Activated naive CD4-positive, alpha-beta T cell (primary cell): ENCODE measurements at regions not wholly inside any gene's neighbourhood (a gene's known extent, or its start where the extent isn't known, plus 50 kb on each side); places are given as distances from the start of the nearest gene placed in this dataset.
"Not testable (repeated sequence)": the region's sequence is repeated elsewhere in the genome, so short reads cannot be mapped to it uniquely, and the experiment has no call there.

ENCODE experiments used
- DNase-seq, 4 experiments: peaks; one replicate each; lab custom pipeline; 2025; lab: John Stamatoyannopoulos, UW

DNA sequence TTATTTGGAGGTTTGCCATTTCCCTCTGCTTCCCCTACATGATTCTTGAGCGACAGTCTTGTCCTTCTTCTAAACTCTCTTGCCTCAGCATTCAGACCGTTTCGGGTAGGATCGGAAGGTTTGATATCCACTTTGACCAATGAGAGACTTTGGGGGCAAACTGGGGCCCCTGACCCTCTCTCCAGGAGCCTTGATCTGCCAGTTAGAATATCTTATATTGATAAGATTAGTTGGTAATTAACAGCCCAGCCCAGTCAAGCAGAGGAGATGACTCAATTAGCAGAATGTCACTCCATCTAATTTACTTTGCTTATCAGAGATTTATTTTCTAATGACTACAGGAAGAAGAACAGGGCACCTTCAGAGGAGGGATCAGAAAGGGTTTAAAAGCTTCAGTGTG is 532.8 kb downstream of the XYLT1 start:
- DNase-seq, result no peak

GRCh38 chr16:16938980-16939379 is 531.8 kb downstream of the XYLT1 start:
- DNase-seq, result no peak

DNA sequence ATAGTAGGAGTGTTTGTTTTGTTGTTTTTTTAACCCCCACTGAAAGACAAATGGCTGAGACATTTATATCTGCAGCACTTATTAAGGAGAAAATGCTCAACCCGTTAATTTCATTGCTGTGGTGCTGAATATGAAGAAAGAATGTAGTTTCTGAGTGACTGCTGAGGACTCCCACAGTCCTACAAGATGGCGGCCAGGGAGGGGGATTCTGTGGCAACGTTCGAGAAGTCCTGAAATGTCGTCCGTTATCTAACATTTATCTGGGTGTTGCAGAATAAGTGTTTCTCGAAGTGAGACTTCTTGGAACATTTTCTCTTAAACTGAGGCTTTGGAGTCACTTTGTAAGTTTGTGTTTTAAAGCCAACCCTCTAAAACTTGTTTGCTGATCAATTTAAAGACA is 530.4 kb downstream of the XYLT1 start:
- no peak for DNase-seq

DNA sequence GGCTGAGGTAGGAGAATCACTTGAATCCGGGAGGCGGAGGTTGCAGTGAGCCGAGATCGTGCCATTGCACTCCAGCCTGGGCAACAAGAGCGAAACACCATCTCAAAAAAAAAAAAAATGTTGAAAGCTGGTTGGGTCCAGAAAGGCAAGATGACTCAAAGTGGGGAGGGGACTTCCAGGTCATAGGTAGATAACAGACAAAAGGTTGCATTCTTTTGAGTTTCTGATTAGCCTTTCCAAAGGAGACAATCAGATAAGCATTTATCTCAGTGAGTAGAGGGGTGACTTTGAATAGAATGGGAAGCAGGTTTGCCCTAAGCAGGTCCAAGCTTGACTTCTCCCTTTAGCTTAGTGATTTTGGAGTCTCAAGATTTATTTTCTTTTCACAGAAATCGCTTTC is 527.9 kb downstream of the XYLT1 start:
- not testable (repeated sequence) for DNase-seq

DNA sequence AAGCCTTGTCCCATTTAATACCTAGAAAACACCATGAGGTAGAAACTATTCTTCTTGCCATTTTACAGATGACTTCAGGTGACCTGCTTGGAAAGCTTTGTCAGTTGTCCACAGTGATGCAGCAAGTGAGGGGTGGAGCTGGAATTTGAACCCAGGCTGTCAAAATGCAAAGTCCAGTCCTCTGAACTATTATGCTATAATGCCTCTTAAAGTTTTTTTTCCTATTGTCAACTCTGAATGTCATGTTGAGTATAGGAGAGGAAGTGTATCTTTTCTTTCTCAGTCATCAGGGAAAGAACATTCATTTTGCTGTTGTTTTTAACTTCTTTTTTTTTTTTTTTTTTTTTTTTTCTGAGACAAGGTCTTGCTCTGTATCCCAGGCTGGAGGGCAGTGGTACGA is 525.6 kb downstream of the XYLT1 start:
- DNase-seq, result no peak

GRCh38 chr16:16956376-16956775 is 514.4 kb downstream of the XYLT1 start:
- no peak for DNase-seq

DNA sequence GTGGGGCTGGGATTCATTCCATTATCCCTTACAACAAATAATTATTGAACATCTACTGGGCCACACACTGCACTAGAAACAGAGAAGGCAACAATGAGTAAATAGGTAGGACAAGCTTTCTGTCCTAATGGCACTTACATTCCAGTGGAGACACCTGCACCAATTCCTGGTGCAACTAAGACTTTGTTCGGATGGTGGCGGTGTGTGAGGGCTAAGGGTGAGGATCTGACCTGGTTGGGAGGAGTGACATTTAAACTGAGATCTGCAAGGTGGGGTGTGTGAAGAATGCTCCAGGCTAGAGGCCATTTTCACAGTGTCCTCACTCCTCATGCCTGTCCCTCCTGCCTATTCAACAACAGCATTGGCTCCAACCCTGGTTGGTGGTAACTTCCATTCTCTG is 510.0 kb downstream of the XYLT1 start:
- DNase-seq, result no peak

- DNase-seq, result no peak
Measured at GRCh38 chr16:16966439-16966838, 504.3 kb downstream of the XYLT1 start.

GRCh38 chr16:16971042-16971441 is 499.7 kb downstream of the XYLT1 start:
- DNase-seq, result no peak

GRCh38 chr16:16972831-16973230 is 497.9 kb downstream of the XYLT1 start:
- DNase-seq, result no peak

- DNase-seq, result no peak
Measured at GRCh38 chr16:16973707-16974591, 496.8 kb downstream of the XYLT1 start.

- DNase-seq, result no peak
Measured at GRCh38 chr16:16982614-16983013, 488.1 kb downstream of the XYLT1 start.

GRCh38 chr16:16983582-16983981 is 487.2 kb downstream of the XYLT1 start:
- DNase-seq, result no peak

DNA sequence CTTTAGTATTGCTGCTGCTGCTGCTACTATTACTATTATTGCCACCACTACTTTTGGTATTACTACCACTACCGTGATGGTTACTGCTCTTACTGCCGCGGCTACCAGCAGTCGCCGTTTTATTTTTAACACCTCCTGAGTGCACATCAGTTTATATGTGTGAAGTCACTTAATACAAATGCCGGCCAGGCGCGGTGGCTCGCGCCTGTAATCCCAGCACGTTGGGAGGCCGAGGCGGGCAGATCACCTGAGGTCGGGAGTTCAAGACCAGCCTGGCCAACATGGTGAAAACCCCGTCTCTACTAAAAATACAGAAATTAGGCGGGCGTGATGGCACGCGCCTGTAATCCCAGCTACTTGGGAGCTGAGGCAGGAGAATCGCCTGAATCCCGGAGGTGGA is 486.7 kb downstream of the XYLT1 start:
- not testable (repeated sequence) for DNase-seq

- no peak for DNase-seq
Measured at GRCh38 chr16:16985707-16986106, 485.1 kb downstream of the XYLT1 start.

DNA sequence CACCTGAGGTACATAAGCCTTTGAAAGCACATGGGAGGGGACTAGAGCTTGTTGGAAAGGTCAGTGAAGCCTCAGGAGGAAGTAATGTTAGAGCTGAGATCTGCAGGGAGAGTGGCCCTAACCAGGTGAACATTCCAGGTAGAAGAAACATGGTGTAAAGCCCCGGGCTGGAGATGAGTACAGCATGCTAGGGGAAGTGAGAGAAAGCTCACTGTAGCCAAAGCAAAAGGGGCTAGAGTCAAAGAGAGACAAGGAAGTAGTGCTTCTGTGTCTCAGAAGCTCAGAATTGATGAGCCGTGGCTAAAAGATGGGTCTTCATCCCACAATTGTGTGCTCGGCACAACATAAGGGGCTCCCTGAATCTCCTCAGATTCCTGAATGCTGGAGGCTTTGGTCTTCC is 481.8 kb downstream of the XYLT1 start:
- no peak for DNase-seq

DNA sequence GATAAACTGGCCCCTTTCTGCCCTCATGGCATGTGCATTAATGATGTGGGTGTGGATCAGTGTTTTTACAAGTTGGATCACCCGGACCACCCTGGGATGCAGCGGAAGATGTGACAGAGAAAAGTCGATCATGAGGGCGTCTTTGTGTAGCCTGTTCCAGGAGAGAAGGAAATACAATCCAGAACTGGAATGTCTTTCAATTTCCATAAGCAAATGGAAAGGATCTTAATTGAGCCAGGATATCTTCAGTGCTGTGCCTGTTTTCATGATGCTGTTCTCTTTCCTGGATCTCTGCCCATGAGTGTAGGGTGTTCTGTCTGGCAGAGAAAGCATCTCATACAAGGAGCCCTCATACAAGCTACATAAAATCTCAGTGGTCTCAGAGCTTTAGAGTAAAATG is 481.4 kb downstream of the XYLT1 start:
- DNase-seq, result no peak

GRCh38 chr16:16991711-16992110 is 479.0 kb downstream of the XYLT1 start:
- DNase-seq, result no peak

DNA sequence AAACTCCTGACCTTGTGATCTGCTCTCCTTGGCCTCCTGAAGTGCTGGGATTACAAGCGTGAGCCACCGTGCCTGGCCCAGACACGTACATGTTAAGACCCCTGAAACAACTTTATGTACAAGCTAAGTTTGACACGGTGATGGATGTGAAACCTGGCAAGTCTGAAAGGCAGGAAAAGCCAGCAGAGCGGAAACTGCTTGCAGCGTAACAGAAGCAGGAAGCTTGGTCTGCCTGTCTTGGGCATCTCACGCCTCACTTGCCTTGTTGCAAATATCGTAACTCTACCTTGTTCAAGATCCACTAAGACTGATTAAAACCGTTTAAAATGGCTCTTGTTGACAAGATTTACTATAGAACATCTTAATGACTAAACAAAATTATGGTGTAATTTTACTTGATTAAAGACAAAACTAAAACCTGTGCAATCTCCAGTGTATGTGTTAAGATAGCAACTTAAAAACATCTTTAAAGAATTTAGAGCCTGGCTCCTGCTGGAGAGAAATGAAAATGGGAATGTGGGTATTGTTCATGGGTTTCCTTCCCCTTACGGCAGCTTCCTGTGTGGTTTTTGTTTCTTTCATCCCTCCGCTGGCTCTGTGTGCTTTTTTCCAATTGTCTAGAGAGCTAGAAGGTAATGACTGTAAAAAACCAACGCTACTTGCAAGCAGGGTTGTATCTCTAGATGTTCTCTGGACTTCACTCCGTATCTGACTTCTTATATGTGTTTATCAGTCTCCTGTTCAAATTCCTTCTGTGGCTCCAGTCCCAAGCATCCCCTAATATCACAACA is 477.6 kb downstream of the XYLT1 start:
- peak in 2 of 4 experiments; percentile 3 to 7 for DNase-seq

GRCh38 chr16:16994831-16995230 is 475.9 kb downstream of the XYLT1 start:
- no peak for DNase-seq

GRCh38 chr16:16996827-16997226 is 473.9 kb downstream of the XYLT1 start:
- DNase-seq, result no peak

DNA sequence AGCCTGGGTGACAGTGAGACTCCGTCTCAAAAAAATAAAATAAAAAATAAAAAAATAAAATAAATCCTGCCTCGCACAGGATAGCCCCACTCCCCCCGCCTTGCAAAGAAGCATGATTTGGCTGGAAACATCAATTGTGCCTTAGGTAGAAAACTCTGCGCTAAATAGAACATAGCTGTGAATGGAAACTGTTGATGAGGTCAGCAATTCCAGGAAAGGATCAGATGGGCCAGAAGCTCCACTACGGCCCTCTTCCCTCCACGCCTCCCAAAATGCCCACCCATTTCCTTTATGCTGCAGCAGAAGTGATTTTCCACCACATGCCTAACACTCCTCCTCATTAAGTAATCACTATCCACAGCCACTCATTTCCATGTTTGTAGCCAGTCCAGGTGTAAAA is 473.4 kb downstream of the XYLT1 start:
- no peak for DNase-seq

GRCh38 chr16:17001471-17001870 is 469.3 kb downstream of the XYLT1 start:
- DNase-seq, result no peak
